VCaP (cell line): ENCODE measurements at regions not wholly inside any gene's neighbourhood (a gene's known extent, or its start where the extent isn't known, plus 50 kb on each side); places are given as distances from the start of the nearest gene placed in this dataset.

Source experiments
- H3K27ac ChIP-seq: fragments of 450-650 bp; 2 replicates; pipeline ENCODE4 v1.5.1; 2017
- TF ChIP-seq, protein P1 (sequence below): fragments of 450-650 bp; conservative IDR thresholded peaks from 2 replicates; pipeline ENCODE4 v1.5.1; 2017; ENCODE audit warnings: mild to moderate bottlenecking, moderate library complexity

DNA sequence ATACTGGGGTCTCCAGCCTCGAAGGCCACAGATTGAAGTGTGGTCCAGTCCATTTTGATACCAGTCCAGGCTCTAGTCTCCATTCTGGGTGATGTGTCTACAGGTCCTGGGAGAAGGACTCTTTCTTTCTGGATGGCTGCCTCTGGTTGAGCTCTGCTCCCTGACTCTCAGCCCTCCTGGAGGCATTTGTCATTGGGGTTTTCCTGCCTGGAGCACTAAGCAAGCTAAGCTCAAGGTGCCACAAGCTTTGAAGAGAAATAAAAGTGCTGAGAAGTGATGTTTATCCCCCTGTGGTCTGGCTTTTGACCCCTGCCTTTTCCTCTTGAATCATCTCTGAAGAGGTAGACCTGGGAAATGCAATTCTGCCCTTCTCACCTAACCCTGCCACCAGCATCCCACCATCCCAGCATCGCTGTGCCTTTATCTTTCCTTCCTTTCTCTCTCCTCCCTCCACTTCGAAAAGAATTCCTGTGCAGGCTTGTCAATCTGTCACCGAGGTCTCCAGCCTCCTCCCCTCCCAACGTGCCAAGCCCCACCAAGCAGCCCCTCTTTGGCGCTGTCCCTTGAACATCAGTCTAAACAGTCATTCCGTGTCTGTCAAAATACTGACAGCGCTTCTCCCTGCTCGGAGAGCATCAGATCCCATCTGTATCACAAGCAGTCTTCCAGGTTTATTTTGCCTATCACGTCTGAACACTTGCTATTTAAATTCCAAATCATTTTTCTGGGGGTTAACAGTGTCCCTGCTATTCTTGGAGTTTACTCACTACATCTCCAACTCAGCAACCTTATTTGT lies 334.6 kb upstream of the SLC14A2 start:
- no peak overlapping the region for H3K27ac ChIP-seq
- TF ChIP-seq, protein P1, sequence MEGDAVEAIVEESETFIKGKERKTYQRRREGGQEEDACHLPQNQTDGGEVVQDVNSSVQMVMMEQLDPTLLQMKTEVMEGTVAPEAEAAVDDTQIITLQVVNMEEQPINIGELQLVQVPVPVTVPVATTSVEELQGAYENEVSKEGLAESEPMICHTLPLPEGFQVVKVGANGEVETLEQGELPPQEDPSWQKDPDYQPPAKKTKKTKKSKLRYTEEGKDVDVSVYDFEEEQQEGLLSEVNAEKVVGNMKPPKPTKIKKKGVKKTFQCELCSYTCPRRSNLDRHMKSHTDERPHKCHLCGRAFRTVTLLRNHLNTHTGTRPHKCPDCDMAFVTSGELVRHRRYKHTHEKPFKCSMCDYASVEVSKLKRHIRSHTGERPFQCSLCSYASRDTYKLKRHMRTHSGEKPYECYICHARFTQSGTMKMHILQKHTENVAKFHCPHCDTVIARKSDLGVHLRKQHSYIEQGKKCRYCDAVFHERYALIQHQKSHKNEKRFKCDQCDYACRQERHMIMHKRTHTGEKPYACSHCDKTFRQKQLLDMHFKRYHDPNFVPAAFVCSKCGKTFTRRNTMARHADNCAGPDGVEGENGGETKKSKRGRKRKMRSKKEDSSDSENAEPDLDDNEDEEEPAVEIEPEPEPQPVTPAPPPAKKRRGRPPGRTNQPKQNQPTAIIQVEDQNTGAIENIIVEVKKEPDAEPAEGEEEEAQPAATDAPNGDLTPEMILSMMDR = no peak

GRCh38 chr18:45282101-45282812 lies 333.0 kb upstream of the SLC14A2 start:
- TF ChIP-seq, protein P1 = no peak; the same call in 1 of the 2 replicates
- no peak overlapping the region for H3K27ac ChIP-seq

DNA sequence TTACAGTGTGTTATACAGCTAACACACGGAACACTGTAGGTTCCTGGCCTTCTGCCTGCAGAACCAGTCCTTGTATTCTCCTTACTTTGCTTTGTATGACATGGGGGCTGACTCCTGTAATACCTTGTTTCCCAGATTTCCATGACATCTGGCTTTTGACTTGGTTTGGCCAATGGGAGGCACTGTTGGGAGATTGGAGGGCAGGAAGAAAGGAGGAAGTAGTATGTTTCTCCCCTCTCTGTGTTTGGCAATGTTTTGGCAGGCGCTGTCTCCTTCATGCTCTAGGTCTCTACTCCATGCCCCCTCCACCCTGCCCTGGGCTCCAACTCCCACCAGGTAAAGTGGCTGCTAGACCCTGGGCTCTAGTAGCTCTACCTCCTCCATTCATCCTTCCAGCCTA lies 331.1 kb upstream of the SLC14A2 start:
- TF ChIP-seq, protein P1 = no peak
- H3K27ac ChIP-seq = no peak overlapping the region

- TF ChIP-seq, protein P1 = no peak
- no peak overlapping the region for H3K27ac ChIP-seq
These were observed 330.4 kb upstream of the SLC14A2 start for GRCh38 chr18:45284851-45285250.

DNA sequence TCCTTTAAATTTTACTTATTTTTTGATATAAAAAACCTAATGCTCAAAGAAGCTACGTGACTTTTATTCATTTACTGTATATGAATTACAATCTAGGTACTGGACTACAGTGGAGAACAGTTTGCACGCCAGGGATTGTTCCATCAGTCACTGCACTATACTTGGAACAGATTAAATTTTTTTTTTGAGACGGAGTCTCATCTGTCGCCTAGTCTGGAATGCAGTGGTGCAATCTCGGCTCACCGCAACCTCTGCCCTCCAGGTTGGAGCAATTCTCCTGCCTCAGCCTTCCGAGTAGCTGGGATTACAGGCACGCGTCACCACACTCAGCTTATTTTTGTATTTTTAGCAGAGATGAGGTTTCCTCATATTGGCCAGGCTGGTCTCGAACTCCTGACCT lies 330.0 kb upstream of the SLC14A2 start:
- no peak overlapping the region for H3K27ac ChIP-seq
- TF ChIP-seq, protein P1 = no peak

- H3K27ac ChIP-seq = no peak overlapping the region
- TF ChIP-seq, protein P1 = no peak
These were observed 328.8 kb upstream of the SLC14A2 start for GRCh38 chr18:45286431-45286830.

GRCh38 chr18:45287531-45287930 lies 327.7 kb upstream of the SLC14A2 start:
- H3K27ac ChIP-seq = no peak overlapping the region
- TF ChIP-seq, protein P1 = no peak
